ENCODE measurements at regions not wholly inside any gene's neighbourhood (a gene's known extent, or its start where the extent isn't known, plus 50 kb on each side); places are given as distances from the start of the nearest gene placed in this dataset.
"Not testable (repeated sequence)": the region's sequence is repeated elsewhere in the genome, so short reads cannot be mapped to it uniquely, and the experiment has no call there.

GRCh38 chr17:15860774-15861173 lies 84.2 kb upstream of the ADORA2B start:
- DNase-seq (ENCODE audit: low read depth in 2 of 2), result not testable (repeated sequence)

- not testable (repeated sequence) for DNase-seq (ENCODE audit: low read depth in 2 of 2)
Observed at GRCh38 chr17:15864061-15864460, 80.9 kb upstream of the ADORA2B start.

GRCh38 chr17:15864472-15864871 lies 80.5 kb upstream of the ADORA2B start:
- DNase-seq (ENCODE audit: low read depth in 2 of 2), result not testable (repeated sequence)

- not testable (repeated sequence) for DNase-seq (ENCODE audit: low read depth in 2 of 2)
Observed at GRCh38 chr17:15866015-15866414, 78.9 kb upstream of the ADORA2B start.

- not testable (repeated sequence) for DNase-seq (ENCODE audit: low read depth in 2 of 2)
Observed at GRCh38 chr17:15867331-15867730, 77.6 kb upstream of the ADORA2B start.

GRCh38 chr17:15869868-15870267 lies 75.1 kb upstream of the ADORA2B start:
- not testable (repeated sequence) for DNase-seq (ENCODE audit: low read depth in 2 of 2)

GRCh38 chr17:15872677-15873076 lies 72.3 kb upstream of the ADORA2B start:
- not testable (repeated sequence) for DNase-seq (ENCODE audit: low read depth in 2 of 2)

GRCh38 chr17:15877882-15878500 lies 66.9 kb upstream of the ADORA2B start:
- not testable (repeated sequence) for DNase-seq (ENCODE audit: low read depth in 2 of 2)

- DNase-seq (ENCODE audit: low read depth in 2 of 2), result no peak
Observed at GRCh38 chr17:15882058-15882720, 62.7 kb upstream of the ADORA2B start.

GRCh38 chr17:15882777-15883176 lies 62.2 kb upstream of the ADORA2B start:
- no peak for DNase-seq (ENCODE audit: low read depth in 2 of 2)

- no peak for DNase-seq (ENCODE audit: low read depth in 2 of 2)
Observed at GRCh38 chr17:15883617-15884111, 61.3 kb upstream of the ADORA2B start.

- no peak for DNase-seq (ENCODE audit: low read depth in 2 of 2)
Observed at GRCh38 chr17:15884731-15885130, 60.2 kb upstream of the ADORA2B start.

- no peak for DNase-seq (ENCODE audit: low read depth in 2 of 2)
Observed at GRCh38 chr17:15885770-15886169, 59.2 kb upstream of the ADORA2B start.

GRCh38 chr17:15886221-15886620 lies 58.7 kb upstream of the ADORA2B start:
- no peak for DNase-seq (ENCODE audit: low read depth in 2 of 2)

- no peak for DNase-seq (ENCODE audit: low read depth in 2 of 2)
Observed at GRCh38 chr17:15886804-15887203, 58.1 kb upstream of the ADORA2B start.

GRCh38 chr17:15888436-15888835 lies 56.5 kb upstream of the ADORA2B start:
- DNase-seq (ENCODE audit: low read depth in 2 of 2), result no peak

GRCh38 chr17:15890279-15890892 lies 54.5 kb upstream of the ADORA2B start:
- DNase-seq (ENCODE audit: low read depth in 2 of 2), result no peak

- no peak for DNase-seq (ENCODE audit: low read depth in 2 of 2)
Observed at GRCh38 chr17:15891318-15891717, 53.6 kb upstream of the ADORA2B start.

GRCh38 chr17:15892244-15892643 lies 52.7 kb upstream of the ADORA2B start:
- no peak for DNase-seq (ENCODE audit: low read depth in 2 of 2)

GRCh38 chr17:15892731-15893657 lies 51.9 kb upstream of the ADORA2B start:
- DNase-seq (ENCODE audit: low read depth in 2 of 2), result no peak

GRCh38 chr17:15893658-15894024 lies 51.3 kb upstream of the ADORA2B start:
- DNase-seq (ENCODE audit: low read depth in 2 of 2), result no peak

- DNase-seq (ENCODE audit: low read depth in 2 of 2), result no peak
Observed at GRCh38 chr17:15894258-15894657, 50.7 kb upstream of the ADORA2B start.
